WTC11 (cell line): ENCODE measurements at regions not wholly inside any gene's neighbourhood (a gene's known extent, or its start where the extent isn't known, plus 50 kb on each side); places are given as distances from the start of the nearest gene placed in this dataset.

Experiments
- ATAC-seq: fragments of 200-7000 bp; cut with Tn5 transposase; 2 replicates; pipeline ENCODE4 v1.10.0; 2021; ENCODE audit warnings: mild to moderate bottlenecking, moderate library complexity
- CTCF ChIA-PET: fragments of 300-600 bp; sonication (Branson Sonifier 250); formaldehyde crosslinking; loops from one replicate; lab custom pipeline; 2021; ENCODE audit warnings: antibody characterized with exemption; lab: Charles Lee
- POLR2A ChIA-PET: fragments of 350-600 bp; sonication (Branson Sonifier 250); formaldehyde crosslinking; loops from one replicate; lab custom pipeline; 2021; ENCODE audit warnings: antibody characterized with exemption; lab: Charles Lee
- DNase-seq: peaks from one replicate; pipeline ENCODE4 v3.0.0; 2021; ENCODE audit warnings: low spot score
- H3K27ac Mint-ChIP-seq: 2 replicates; pipeline ENCODE4 v1.8.0; 2021; ENCODE audit warnings: mixed read lengths
- H3K27me3 Mint-ChIP-seq: 2 replicates; pipeline ENCODE4 v1.8.0; 2021; ENCODE audit warnings: low read depth, mild to moderate bottlenecking, moderate library complexity, mixed read lengths
- H3K36me3 Mint-ChIP-seq: 2 replicates; pipeline ENCODE4 v1.8.0; 2021; ENCODE audit warnings: mixed read lengths
- H3K4me1 Mint-ChIP-seq: 2 replicates; pipeline ENCODE4 v1.8.0; 2022; ENCODE audit warnings: mixed read lengths
- H3K4me3 Mint-ChIP-seq: 2 replicates; pipeline ENCODE4 v1.8.0; 2021; ENCODE audit warnings: mild to moderate bottlenecking, moderate library complexity, mixed read lengths
- H3K9me3 Mint-ChIP-seq: 2 replicates; pipeline ENCODE4 v1.8.0; 2021; ENCODE audit warnings: mixed read lengths
- CBFB ChIP-seq: sonication (generic); formaldehyde crosslinking; IDR thresholded peaks from 2 replicates; pipeline ENCODE4 v1.8.1; 2022; ENCODE audit warnings: mild to moderate bottlenecking, low read depth, missing genetic modification reagents
- JUN ChIP-seq: sonication (generic); formaldehyde crosslinking; IDR thresholded peaks from 2 replicates; pipeline ENCODE4 v1.8.0; 2023; ENCODE audit warnings: mild to moderate bottlenecking, missing genetic modification reagents
- SOX15 ChIP-seq: fragments of 250-450 bp; sonication (Bioruptor Pico); IDR thresholded peaks from 2 replicates; pipeline ENCODE4 v1.9.0; 2021; ENCODE audit warnings: mild to moderate bottlenecking
- TCF7 ChIP-seq: sonication (generic); formaldehyde crosslinking; IDR thresholded peaks from 2 replicates; pipeline ENCODE4 v1.8.0; 2022; ENCODE audit warnings: mild to moderate bottlenecking, low read depth, missing genetic modification reagents, moderate library complexity
- ZBTB21 ChIP-seq: sonication (generic); formaldehyde crosslinking; IDR thresholded peaks from 2 replicates; pipeline ENCODE4 v1.8.1; 2023; ENCODE audit warnings: mild to moderate bottlenecking, missing genetic modification reagents, borderline replicate concordance
- ZNF121 ChIP-seq: sonication (generic); formaldehyde crosslinking; IDR thresholded peaks from 2 replicates; pipeline ENCODE4 v1.8.0; 2023; ENCODE audit warnings: missing genetic modification reagents
- ZNF219 ChIP-seq: sonication (generic); formaldehyde crosslinking; IDR thresholded peaks from 2 replicates; pipeline ENCODE4 v1.8.0; 2023; ENCODE audit warnings: missing genetic modification reagents, mild to moderate bottlenecking, borderline replicate concordance
- TF ChIP-seq, protein P1 (sequence below): fragments of 200-600 bp; IDR thresholded peaks from 2 replicates; pipeline ENCODE4 v1.8.0; 2022; ENCODE audit warnings: antibody characterized with exemption
- TF ChIP-seq, protein P2 (sequence below): sonication (generic); formaldehyde crosslinking; IDR thresholded peaks from 2 replicates; pipeline ENCODE4 v1.8.0; 2022; ENCODE audit warnings: mild to moderate bottlenecking, missing genetic modification reagents
- TF ChIP-seq, protein P3 (sequence below): sonication (generic); formaldehyde crosslinking; IDR thresholded peaks from 2 replicates; pipeline ENCODE4 v1.8.0; 2023; ENCODE audit warnings: missing genetic modification reagents
- TF ChIP-seq, protein P4 (sequence below): sonication (generic); formaldehyde crosslinking; IDR thresholded peaks from 2 replicates; pipeline ENCODE4 v1.8.1; 2023; ENCODE audit warnings: mild to moderate bottlenecking, missing genetic modification reagents
- TF ChIP-seq, protein P5 (sequence below): fragments of 250-450 bp; sonication (Bioruptor Pico); IDR thresholded peaks from 2 replicates; pipeline ENCODE4 v1.9.0; 2021; ENCODE audit warnings: mild to moderate bottlenecking
- TF ChIP-seq, protein P6 (sequence below): fragments of 250-450 bp; sonication (Bioruptor Pico); IDR thresholded peaks from 2 replicates; pipeline ENCODE4 v1.9.0; 2021; ENCODE audit warnings: mild to moderate bottlenecking

DNA sequence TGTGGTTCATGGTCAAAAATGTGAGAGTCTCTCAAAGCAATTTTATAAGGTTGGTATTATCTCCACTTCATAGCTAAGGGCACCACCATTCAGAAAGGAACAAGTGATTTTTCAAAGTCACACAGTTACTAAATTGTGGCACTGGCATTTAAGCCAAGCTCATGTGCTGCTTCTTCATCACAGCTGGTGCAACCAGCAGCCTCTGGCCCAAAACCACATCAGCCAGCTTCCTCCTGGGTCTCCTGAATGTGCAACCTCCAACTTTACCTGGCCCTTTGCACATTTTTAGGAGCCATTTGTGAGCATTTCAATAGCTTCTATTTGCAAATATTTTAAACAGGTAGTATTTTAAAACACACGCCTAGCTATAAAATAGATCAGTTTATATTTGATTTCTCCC is 293.7 kb downstream of the BCL11A start (continued):
- TF ChIP-seq, protein P1, sequence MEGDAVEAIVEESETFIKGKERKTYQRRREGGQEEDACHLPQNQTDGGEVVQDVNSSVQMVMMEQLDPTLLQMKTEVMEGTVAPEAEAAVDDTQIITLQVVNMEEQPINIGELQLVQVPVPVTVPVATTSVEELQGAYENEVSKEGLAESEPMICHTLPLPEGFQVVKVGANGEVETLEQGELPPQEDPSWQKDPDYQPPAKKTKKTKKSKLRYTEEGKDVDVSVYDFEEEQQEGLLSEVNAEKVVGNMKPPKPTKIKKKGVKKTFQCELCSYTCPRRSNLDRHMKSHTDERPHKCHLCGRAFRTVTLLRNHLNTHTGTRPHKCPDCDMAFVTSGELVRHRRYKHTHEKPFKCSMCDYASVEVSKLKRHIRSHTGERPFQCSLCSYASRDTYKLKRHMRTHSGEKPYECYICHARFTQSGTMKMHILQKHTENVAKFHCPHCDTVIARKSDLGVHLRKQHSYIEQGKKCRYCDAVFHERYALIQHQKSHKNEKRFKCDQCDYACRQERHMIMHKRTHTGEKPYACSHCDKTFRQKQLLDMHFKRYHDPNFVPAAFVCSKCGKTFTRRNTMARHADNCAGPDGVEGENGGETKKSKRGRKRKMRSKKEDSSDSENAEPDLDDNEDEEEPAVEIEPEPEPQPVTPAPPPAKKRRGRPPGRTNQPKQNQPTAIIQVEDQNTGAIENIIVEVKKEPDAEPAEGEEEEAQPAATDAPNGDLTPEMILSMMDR = no peak
- TF ChIP-seq ZNF219 (CRISPR knock-in tag) (no peak), ZBTB21 (no peak), TCF7 (CRISPR knock-in tag) (no peak)
- TF ChIP-seq, protein P2, sequence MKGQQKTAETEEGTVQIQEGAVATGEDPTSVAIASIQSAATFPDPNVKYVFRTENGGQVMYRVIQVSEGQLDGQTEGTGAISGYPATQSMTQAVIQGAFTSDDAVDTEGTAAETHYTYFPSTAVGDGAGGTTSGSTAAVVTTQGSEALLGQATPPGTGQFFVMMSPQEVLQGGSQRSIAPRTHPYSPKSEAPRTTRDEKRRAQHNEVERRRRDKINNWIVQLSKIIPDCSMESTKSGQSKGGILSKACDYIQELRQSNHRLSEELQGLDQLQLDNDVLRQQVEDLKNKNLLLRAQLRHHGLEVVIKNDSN (CRISPR knock-in tag) = no peak
- TF ChIP-seq, protein P3, sequence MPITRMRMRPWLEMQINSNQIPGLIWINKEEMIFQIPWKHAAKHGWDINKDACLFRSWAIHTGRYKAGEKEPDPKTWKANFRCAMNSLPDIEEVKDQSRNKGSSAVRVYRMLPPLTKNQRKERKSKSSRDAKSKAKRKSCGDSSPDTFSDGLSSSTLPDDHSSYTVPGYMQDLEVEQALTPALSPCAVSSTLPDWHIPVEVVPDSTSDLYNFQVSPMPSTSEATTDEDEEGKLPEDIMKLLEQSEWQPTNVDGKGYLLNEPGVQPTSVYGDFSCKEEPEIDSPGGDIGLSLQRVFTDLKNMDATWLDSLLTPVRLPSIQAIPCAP (CRISPR knock-in tag) = no peak
- TF ChIP-seq, protein P4, sequence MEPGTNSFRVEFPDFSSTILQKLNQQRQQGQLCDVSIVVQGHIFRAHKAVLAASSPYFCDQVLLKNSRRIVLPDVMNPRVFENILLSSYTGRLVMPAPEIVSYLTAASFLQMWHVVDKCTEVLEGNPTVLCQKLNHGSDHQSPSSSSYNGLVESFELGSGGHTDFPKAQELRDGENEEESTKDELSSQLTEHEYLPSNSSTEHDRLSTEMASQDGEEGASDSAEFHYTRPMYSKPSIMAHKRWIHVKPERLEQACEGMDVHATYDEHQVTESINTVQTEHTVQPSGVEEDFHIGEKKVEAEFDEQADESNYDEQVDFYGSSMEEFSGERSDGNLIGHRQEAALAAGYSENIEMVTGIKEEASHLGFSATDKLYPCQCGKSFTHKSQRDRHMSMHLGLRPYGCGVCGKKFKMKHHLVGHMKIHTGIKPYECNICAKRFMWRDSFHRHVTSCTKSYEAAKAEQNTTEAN = no peak
- TF ChIP-seq, all 79 proteins: peak for 0

DNA sequence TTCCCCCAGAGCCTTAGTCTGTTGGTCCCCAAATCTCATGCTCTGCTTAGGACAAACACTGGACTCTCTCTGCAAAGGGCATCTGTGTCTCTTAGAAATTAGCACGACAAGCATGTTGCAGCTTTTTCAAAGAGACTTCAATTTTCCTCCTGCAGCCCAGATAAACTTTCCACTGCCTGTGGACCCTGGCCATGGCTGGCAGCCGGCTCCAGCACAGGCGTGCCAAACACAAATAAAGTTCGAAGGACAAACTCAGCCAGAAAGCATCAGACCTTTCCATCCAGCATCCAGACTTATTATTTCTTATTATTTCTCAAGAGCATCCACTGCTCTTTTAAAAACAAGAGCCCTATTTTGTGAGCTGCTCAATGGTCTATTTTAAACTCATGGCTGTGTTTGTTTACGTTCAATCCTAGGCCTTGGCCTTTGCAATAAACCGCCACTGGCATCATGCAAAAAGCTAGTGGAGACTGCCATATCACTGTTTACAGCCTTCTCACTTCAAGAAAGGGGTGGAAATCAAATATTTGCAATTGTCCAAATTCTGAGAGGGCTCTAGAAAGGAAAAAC is 300.8 kb downstream of the BCL11A start:
- H3K36me3 Mint-ChIP-seq = no peaks in the 10 kb centered on the region
- H3K27me3 Mint-ChIP-seq = no peaks in the 10 kb centered on the region
- H3K9me3 Mint-ChIP-seq = no peaks in the 10 kb centered on the region
- DNase-seq (no peak), ATAC-seq (no peak)
- peaks cover 4% of the 10 kb centered on the region for H3K4me1 Mint-ChIP-seq
- ChIA-PET CTCF (interaction anchor here (0.6 kb wide), 1 partner anchor 405 kb away, joined by 3 read pairs; no protein-coding TSS in a partner anchor), POLR2A (interaction anchor here (0.5 kb wide), 1 partner anchor 227 kb away, joined by 3 read pairs; no protein-coding TSS in a partner anchor)
- no peak overlapping the region for H3K27ac Mint-ChIP-seq
- TF ChIP-seq JUN (CRISPR knock-in tag) = no peak
- TF ChIP-seq, protein P5, sequence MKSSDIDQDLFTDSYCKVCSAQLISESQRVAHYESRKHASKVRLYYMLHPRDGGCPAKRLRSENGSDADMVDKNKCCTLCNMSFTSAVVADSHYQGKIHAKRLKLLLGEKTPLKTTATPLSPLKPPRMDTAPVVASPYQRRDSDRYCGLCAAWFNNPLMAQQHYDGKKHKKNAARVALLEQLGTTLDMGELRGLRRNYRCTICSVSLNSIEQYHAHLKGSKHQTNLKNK (CRISPR knock-in tag) = no peak
- no peak overlapping the region for H3K4me3 Mint-ChIP-seq

DNA sequence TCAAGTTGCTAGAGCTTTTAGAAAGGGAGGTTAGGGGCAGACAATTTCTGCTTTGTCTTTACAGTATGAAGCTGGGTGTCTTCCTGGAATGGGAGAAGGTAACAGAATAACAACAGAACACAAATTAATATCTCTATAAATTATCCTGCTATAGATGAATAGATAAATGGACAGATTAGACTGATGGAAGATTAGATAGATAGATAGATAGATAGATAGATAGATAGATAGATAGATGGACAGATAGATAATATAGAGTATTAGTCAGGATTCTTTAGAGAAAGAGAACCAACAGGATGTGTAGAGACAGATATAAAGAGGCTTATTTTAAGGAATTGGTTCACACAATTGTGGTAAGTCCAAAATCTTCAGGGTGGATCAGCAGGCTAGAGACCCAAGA is 302.2 kb downstream of the BCL11A start:
- peaks cover 11% of the 10 kb centered on the region for H3K4me1 Mint-ChIP-seq
- H3K9me3 Mint-ChIP-seq = no peaks in the 10 kb centered on the region
- DNase-seq = no peak
- POLR2A ChIA-PET = no interaction called here
- no peak overlapping the region for H3K4me3 Mint-ChIP-seq
- ATAC-seq = no peak
- CTCF ChIA-PET = no interaction called here
- TF ChIP-seq CBFB (CRISPR knock-in tag) (no peak), SOX15 (CRISPR knock-in tag) (no peak), ZNF121 (no peak)
- TF ChIP-seq, protein P6, sequence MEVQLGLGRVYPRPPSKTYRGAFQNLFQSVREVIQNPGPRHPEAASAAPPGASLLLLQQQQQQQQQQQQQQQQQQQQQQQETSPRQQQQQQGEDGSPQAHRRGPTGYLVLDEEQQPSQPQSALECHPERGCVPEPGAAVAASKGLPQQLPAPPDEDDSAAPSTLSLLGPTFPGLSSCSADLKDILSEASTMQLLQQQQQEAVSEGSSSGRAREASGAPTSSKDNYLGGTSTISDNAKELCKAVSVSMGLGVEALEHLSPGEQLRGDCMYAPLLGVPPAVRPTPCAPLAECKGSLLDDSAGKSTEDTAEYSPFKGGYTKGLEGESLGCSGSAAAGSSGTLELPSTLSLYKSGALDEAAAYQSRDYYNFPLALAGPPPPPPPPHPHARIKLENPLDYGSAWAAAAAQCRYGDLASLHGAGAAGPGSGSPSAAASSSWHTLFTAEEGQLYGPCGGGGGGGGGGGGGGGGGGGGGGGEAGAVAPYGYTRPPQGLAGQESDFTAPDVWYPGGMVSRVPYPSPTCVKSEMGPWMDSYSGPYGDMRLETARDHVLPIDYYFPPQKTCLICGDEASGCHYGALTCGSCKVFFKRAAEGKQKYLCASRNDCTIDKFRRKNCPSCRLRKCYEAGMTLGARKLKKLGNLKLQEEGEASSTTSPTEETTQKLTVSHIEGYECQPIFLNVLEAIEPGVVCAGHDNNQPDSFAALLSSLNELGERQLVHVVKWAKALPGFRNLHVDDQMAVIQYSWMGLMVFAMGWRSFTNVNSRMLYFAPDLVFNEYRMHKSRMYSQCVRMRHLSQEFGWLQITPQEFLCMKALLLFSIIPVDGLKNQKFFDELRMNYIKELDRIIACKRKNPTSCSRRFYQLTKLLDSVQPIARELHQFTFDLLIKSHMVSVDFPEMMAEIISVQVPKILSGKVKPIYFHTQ (CRISPR knock-in tag) = no peak
- TF ChIP-seq, protein P2 (CRISPR knock-in tag) = no peak
- no peaks in the 10 kb centered on the region for H3K27me3 Mint-ChIP-seq
- H3K27ac Mint-ChIP-seq = no peak overlapping the region
- H3K36me3 Mint-ChIP-seq = no peaks in the 10 kb centered on the region
